Body of pancreas (tissue), 4 donors: ENCODE measurements at regions not wholly inside any gene's neighbourhood (a gene's known extent, or its start where the extent isn't known, plus 50 kb on each side); places are given as distances from the start of the nearest gene placed in this dataset.

Experiments
- POLR2A ChIP-seq, 3 donors: fragments of 450-650 bp; IDR thresholded peaks; one replicate each; pipeline ENCODE4 v1.6.1; 2016; ENCODE audit warnings: antibody characterized with exemption in 3 of 3, mild to moderate bottlenecking in 2 of 3
- TF ChIP-seq, protein P1 (sequence below), 7 experiments: fragments of 450-650 bp in 4 of 7; fragments of 200-600 bp in 3 of 7; sonication (generic) in 3 of 7; IDR thresholded peaks; one replicate each; pipeline ENCODE4 v1.5.1; 2016 to 2019; ENCODE audit warnings: antibody characterized with exemption in 7 of 7

DNA sequence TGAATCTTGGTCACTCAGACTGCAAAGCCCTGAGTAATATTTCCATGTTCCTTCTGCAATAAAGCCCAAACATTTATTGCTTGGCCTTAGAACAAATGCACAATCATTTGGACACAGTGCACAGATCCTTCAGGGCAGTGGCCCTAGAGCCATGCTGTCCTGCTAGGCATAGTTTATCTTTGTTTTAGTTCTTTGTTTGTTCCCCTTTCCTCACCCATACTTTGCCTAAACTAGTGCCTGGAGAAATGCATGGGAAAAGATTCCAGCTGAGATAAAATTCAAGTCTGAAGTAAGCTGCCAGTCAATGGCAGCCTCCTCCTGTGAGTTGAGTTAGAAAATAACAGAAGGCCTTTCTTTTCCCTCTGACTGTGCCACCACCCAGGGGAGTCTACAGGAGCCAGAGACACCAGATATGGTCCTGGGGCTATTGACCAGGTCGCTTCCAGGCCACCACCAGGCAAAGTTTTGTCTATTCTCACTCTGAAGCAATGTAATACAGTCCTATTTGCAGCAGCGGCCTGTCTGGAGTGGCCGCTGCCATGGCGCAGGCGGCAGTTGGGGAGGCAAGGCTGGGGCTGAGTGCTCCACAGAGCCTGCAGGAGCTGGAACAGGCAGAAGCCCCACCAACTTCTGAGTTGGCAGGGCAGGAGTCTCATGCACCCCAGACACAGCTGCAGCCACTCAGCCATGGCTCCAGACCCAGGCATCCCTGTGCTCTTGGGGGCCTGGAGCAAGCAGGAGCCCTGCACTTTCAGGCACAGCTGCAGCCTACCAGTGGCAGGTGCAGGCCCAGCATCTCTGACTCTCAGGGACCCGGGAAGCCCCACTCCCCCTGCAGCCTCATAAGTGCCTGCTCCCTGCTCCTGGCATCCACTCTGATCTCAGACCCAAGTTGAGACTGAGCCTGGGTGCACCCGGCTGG, 258.6 kb downstream of the GPATCH2 start:
- TF ChIP-seq, protein P1, sequence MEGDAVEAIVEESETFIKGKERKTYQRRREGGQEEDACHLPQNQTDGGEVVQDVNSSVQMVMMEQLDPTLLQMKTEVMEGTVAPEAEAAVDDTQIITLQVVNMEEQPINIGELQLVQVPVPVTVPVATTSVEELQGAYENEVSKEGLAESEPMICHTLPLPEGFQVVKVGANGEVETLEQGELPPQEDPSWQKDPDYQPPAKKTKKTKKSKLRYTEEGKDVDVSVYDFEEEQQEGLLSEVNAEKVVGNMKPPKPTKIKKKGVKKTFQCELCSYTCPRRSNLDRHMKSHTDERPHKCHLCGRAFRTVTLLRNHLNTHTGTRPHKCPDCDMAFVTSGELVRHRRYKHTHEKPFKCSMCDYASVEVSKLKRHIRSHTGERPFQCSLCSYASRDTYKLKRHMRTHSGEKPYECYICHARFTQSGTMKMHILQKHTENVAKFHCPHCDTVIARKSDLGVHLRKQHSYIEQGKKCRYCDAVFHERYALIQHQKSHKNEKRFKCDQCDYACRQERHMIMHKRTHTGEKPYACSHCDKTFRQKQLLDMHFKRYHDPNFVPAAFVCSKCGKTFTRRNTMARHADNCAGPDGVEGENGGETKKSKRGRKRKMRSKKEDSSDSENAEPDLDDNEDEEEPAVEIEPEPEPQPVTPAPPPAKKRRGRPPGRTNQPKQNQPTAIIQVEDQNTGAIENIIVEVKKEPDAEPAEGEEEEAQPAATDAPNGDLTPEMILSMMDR (IDR thresholded peaks at IDR 0.05) = no peak
- TF ChIP-seq POLR2A (IDR thresholded peaks at IDR 0.05) = no peak
